ENCODE measurements at regions not wholly inside any gene's neighbourhood (a gene's known extent, or its start where the extent isn't known, plus 50 kb on each side); places are given as distances from the start of the nearest gene placed in this dataset.
"Not testable (repeated sequence)": the region's sequence is repeated elsewhere in the genome, so short reads cannot be mapped to it uniquely, and the experiment has no call there.

- Histone ChIP-seq H3K27ac (ENCODE audit: insufficient read depth, low read length) (no peak overlapping the region), H3K9ac (ENCODE audit: insufficient read depth, low read length) (no peak overlapping the region), H3K4me1 (ENCODE audit: control insufficient read depth, extremely low read depth, insufficient read depth, low read length) (no peaks in the 10 kb centered on the region), H3K4me3 (replicated peaks in 1 of 4; ENCODE audit: control extremely low read depth in 1 of 4, insufficient read depth in 1 of 4, low read depth in 3 of 4, low read length in 4 of 4) (no peak overlapping the region), H3K27me3 (ENCODE audit: control insufficient read depth, insufficient read depth, low read length) (no peaks in the 10 kb centered on the region), H3K36me3 (ENCODE audit: control insufficient read depth, insufficient read depth, low read length) (no peaks in the 10 kb centered on the region), H3K4me2 (ENCODE audit: extremely low read depth, insufficient read depth, low read length) (no peak overlapping the region), H2AFZ (ENCODE audit: low read length) (no peak overlapping the region), H4K20me1 (ENCODE audit: control insufficient read depth, extremely low read depth, insufficient read depth, low read length) (no peaks in the 10 kb centered on the region), H3K9me3 (ENCODE audit: control insufficient read depth, insufficient read depth, low read depth, low read length) (no peaks in the 10 kb centered on the region), H3K79me2 (ENCODE audit: control insufficient read depth, insufficient read depth, low read length) (no peaks in the 10 kb centered on the region)
- no peak for TF ChIP-seq CTCF (conservative IDR thresholded peaks at IDR 0.05 in 1 of 2, IDR thresholded peaks at IDR 0.05 in 1 of 2; ENCODE audit: low read depth in 1 of 2, low read length in 2 of 2)
- TF ChIP-seq EZH2 (IDR thresholded peaks at IDR 0.05; ENCODE audit: low read length, missing control alignments), result no peak
- DNase-seq (ENCODE audit: low read depth in 2 of 2), result no peak
Measured at GRCh38 chr9:24986331-24986730, 440.6 kb upstream of the IZUMO3 start.

- not testable (repeated sequence) for H3K4me3 ChIP-seq (replicated peaks in 1 of 4; ENCODE audit: control extremely low read depth in 1 of 4, insufficient read depth in 1 of 4, low read depth in 3 of 4, low read length in 4 of 4); H3K4me2 ChIP-seq (ENCODE audit: extremely low read depth, insufficient read depth, low read length); H2AFZ ChIP-seq (ENCODE audit: low read length); H3K9me3 ChIP-seq (ENCODE audit: control insufficient read depth, insufficient read depth, low read depth, low read length); DNase-seq (ENCODE audit: low read depth in 2 of 2); H3K79me2 ChIP-seq (ENCODE audit: control insufficient read depth, insufficient read depth, low read length); H3K27me3 ChIP-seq (ENCODE audit: control insufficient read depth, insufficient read depth, low read length); H4K20me1 ChIP-seq (ENCODE audit: control insufficient read depth, extremely low read depth, insufficient read depth, low read length); H3K9ac ChIP-seq (ENCODE audit: insufficient read depth, low read length); H3K36me3 ChIP-seq (ENCODE audit: control insufficient read depth, insufficient read depth, low read length); H3K27ac ChIP-seq (ENCODE audit: insufficient read depth, low read length); H3K4me1 ChIP-seq (ENCODE audit: control insufficient read depth, extremely low read depth, insufficient read depth, low read length)
Measured at GRCh38 chr9:24970780-24971179, 425.1 kb upstream of the IZUMO3 start.

- Histone ChIP-seq H4K20me1 (ENCODE audit: control insufficient read depth, extremely low read depth, insufficient read depth, low read length) (no peaks in the 10 kb centered on the region), H3K4me3 (replicated peaks in 1 of 4; ENCODE audit: control extremely low read depth in 1 of 4, insufficient read depth in 1 of 4, low read depth in 3 of 4, low read length in 4 of 4) (no peak overlapping the region), H3K27me3 (ENCODE audit: control insufficient read depth, insufficient read depth, low read length) (no peaks in the 10 kb centered on the region), H3K9ac (ENCODE audit: insufficient read depth, low read length) (no peak overlapping the region), H3K4me2 (ENCODE audit: extremely low read depth, insufficient read depth, low read length) (no peak overlapping the region), H2AFZ (ENCODE audit: low read length) (no peak overlapping the region), H3K27ac (ENCODE audit: insufficient read depth, low read length) (no peak overlapping the region), H3K36me3 (ENCODE audit: control insufficient read depth, insufficient read depth, low read length) (no peaks in the 10 kb centered on the region), H3K9me3 (ENCODE audit: control insufficient read depth, insufficient read depth, low read depth, low read length) (no peaks in the 10 kb centered on the region), H3K4me1 (ENCODE audit: control insufficient read depth, extremely low read depth, insufficient read depth, low read length) (no peaks in the 10 kb centered on the region), H3K79me2 (ENCODE audit: control insufficient read depth, insufficient read depth, low read length) (no peaks in the 10 kb centered on the region)
- DNase-seq (ENCODE audit: low read depth in 2 of 2), result no peak
- no peak for TF ChIP-seq CTCF (conservative IDR thresholded peaks at IDR 0.05 in 1 of 2, IDR thresholded peaks at IDR 0.05 in 1 of 2; ENCODE audit: low read depth in 1 of 2, low read length in 2 of 2)
- no peak for TF ChIP-seq EZH2 (IDR thresholded peaks at IDR 0.05; ENCODE audit: low read length, missing control alignments)
Measured at GRCh38 chr9:24961762-24962161, 416.1 kb upstream of the IZUMO3 start.

- H3K4me1 ChIP-seq (ENCODE audit: control insufficient read depth, extremely low read depth, insufficient read depth, low read length), result no peaks in the 10 kb centered on the region
- no peaks in the 10 kb centered on the region for H3K27me3 ChIP-seq (ENCODE audit: control insufficient read depth, insufficient read depth, low read length)
- H3K27ac ChIP-seq (ENCODE audit: insufficient read depth, low read length), result no peak overlapping the region
- no peak for DNase-seq (ENCODE audit: low read depth in 2 of 2)
- H3K4me3 ChIP-seq (replicated peaks in 1 of 4; ENCODE audit: control extremely low read depth in 1 of 4, insufficient read depth in 1 of 4, low read depth in 3 of 4, low read length in 4 of 4), result no peak overlapping the region
- no peaks in the 10 kb centered on the region for H3K9me3 ChIP-seq (ENCODE audit: control insufficient read depth, insufficient read depth, low read depth, low read length)
- TF ChIP-seq CTCF (conservative IDR thresholded peaks at IDR 0.05 in 1 of 2, IDR thresholded peaks at IDR 0.05 in 1 of 2; ENCODE audit: low read depth in 1 of 2, low read length in 2 of 2) (no peak), EZH2 (IDR thresholded peaks at IDR 0.05; ENCODE audit: low read length, missing control alignments) (no peak)
- no peak overlapping the region for H3K4me2 ChIP-seq (ENCODE audit: extremely low read depth, insufficient read depth, low read length)
- no peak overlapping the region for H3K9ac ChIP-seq (ENCODE audit: insufficient read depth, low read length)
- H4K20me1 ChIP-seq (ENCODE audit: control insufficient read depth, extremely low read depth, insufficient read depth, low read length), result no peaks in the 10 kb centered on the region
- no peaks in the 10 kb centered on the region for H3K79me2 ChIP-seq (ENCODE audit: control insufficient read depth, insufficient read depth, low read length)
- no peaks in the 10 kb centered on the region for H3K36me3 ChIP-seq (ENCODE audit: control insufficient read depth, insufficient read depth, low read length)
- H2AFZ ChIP-seq (ENCODE audit: low read length), result no peak overlapping the region
Measured at GRCh38 chr9:24953070-24953469, 407.4 kb upstream of the IZUMO3 start.
